ENCODE measurements at regions not wholly inside any gene's neighbourhood (a gene's known extent, or its start where the extent isn't known, plus 50 kb on each side); places are given as distances from the start of the nearest gene placed in this dataset.

GRCh38 chr18:70429847-70430500, 141.1 kb downstream of the SOCS6 start:
- TF ChIP-seq, protein P1, sequence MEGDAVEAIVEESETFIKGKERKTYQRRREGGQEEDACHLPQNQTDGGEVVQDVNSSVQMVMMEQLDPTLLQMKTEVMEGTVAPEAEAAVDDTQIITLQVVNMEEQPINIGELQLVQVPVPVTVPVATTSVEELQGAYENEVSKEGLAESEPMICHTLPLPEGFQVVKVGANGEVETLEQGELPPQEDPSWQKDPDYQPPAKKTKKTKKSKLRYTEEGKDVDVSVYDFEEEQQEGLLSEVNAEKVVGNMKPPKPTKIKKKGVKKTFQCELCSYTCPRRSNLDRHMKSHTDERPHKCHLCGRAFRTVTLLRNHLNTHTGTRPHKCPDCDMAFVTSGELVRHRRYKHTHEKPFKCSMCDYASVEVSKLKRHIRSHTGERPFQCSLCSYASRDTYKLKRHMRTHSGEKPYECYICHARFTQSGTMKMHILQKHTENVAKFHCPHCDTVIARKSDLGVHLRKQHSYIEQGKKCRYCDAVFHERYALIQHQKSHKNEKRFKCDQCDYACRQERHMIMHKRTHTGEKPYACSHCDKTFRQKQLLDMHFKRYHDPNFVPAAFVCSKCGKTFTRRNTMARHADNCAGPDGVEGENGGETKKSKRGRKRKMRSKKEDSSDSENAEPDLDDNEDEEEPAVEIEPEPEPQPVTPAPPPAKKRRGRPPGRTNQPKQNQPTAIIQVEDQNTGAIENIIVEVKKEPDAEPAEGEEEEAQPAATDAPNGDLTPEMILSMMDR (IDR thresholded peaks at IDR 0.05; ENCODE audit: control insufficient read depth, insufficient read depth, low read depth, low read length, missing control alignments) = no peak
- DNase-seq (ENCODE audit: low read depth) = no peak
- H3K4me3 ChIP-seq (ENCODE audit: control insufficient read depth, low read depth, low read length) = no peak overlapping the region

GRCh38 chr18:70428439-70428838, 139.6 kb downstream of the SOCS6 start:
- no peak for DNase-seq (ENCODE audit: low read depth)
- TF ChIP-seq, protein P1 (IDR thresholded peaks at IDR 0.05; ENCODE audit: control insufficient read depth, insufficient read depth, low read depth, low read length, missing control alignments) = no peak
- no peak overlapping the region for H3K4me3 ChIP-seq (ENCODE audit: control insufficient read depth, low read depth, low read length)

- no peak overlapping the region for H3K4me3 ChIP-seq (ENCODE audit: control insufficient read depth, low read depth, low read length)
- TF ChIP-seq, protein P1 (IDR thresholded peaks at IDR 0.05; ENCODE audit: control insufficient read depth, insufficient read depth, low read depth, low read length, missing control alignments) = no peak
- DNase-seq (ENCODE audit: low read depth) = no peak
Measured at GRCh38 chr18:70426818-70427217, 138.0 kb downstream of the SOCS6 start.

DNA sequence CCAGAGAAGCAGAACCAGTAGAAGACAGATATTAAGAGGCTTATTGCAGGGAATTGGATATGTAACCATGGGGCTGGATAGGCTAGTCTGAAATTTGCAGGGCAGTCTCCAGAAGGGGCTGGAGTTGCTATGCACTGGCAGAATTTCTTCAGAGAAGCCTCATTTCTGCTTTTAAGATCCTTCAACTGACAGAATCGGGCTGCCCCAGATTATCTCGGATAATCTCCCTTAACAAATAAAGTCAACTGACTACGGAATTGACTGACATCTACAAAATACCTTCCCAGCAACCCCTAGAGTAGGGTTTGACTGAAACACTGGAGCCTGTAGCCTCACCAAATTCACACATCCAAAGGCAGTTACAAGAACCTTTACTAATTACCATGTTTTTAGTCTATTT, 136.4 kb downstream of the SOCS6 start:
- TF ChIP-seq, protein P1 (IDR thresholded peaks at IDR 0.05; ENCODE audit: control insufficient read depth, insufficient read depth, low read depth, low read length, missing control alignments) = no peak
- DNase-seq (ENCODE audit: low read depth) = no peak
- H3K4me3 ChIP-seq (ENCODE audit: control insufficient read depth, low read depth, low read length) = no peak overlapping the region

DNA sequence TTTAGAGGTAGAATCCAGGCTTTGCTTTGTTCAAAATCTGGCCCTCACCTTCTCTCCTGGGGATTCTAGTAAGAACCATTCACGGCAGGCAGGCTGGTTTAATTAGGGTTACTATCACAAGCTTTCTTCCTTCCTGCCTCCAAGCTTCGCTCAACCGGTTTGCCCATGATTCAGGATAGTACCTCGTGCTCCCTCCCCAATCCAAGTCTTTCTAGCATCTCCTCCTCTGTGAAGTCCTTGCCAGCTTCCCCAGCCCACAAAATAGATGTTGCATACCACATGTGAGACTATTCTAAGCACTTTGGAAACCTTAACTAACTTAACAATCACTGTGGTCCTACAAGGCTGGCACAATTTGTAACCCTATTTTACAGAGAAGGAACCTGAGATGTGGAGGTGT, 135.1 kb downstream of the SOCS6 start:
- TF ChIP-seq, protein P1 (IDR thresholded peaks at IDR 0.05; ENCODE audit: control insufficient read depth, insufficient read depth, low read depth, low read length, missing control alignments) = no peak
- DNase-seq (ENCODE audit: low read depth) = peak; percentile 46
- no peak overlapping the region for H3K4me3 ChIP-seq (ENCODE audit: control insufficient read depth, low read depth, low read length)

- TF ChIP-seq, protein P1 (IDR thresholded peaks at IDR 0.05; ENCODE audit: control insufficient read depth, insufficient read depth, low read depth, low read length, missing control alignments) = no peak
- H3K4me3 ChIP-seq (ENCODE audit: control insufficient read depth, low read depth, low read length) = no peak overlapping the region
- no peak for DNase-seq (ENCODE audit: low read depth)
Measured at GRCh38 chr18:70423120-70423519, 134.3 kb downstream of the SOCS6 start.
